Adrenal gland (tissue), 5 donors: ENCODE measurements at regions not wholly inside any gene's neighbourhood (a gene's known extent, or its start where the extent isn't known, plus 50 kb on each side); places are given as distances from the start of the nearest gene placed in this dataset.

Experiments
- POLR2A ChIP-seq, 2 donors: fragments of 450-650 bp; IDR thresholded peaks; one replicate each; pipeline ENCODE4 v1.6.1; 2017; ENCODE audit warnings: antibody characterized with exemption in 2 of 2, mild to moderate bottlenecking in 2 of 2, moderate library complexity in 1 of 2
- TF ChIP-seq, protein P1 (sequence below), 6 experiments: fragments of 450-650 bp in 4 of 6; fragments of 200-600 bp in 2 of 6; sonication (generic) in 1 of 6; IDR thresholded peaks; 1 replicate in 5 of 6; 2 replicates in 1 of 6; pipeline versions ENCODE4 v1.5.1 to v1.8.0; 2016 to 2021; ENCODE audit warnings: antibody characterized with exemption in 6 of 6, mild to moderate bottlenecking in 2 of 6, moderate library complexity in 1 of 6
- donor health status: DM: no; HTN: no; CAD: no.

GRCh38 chr3:181930105-181930504 lies 218.4 kb downstream of the SOX2 start:
- TF ChIP-seq, protein P1, sequence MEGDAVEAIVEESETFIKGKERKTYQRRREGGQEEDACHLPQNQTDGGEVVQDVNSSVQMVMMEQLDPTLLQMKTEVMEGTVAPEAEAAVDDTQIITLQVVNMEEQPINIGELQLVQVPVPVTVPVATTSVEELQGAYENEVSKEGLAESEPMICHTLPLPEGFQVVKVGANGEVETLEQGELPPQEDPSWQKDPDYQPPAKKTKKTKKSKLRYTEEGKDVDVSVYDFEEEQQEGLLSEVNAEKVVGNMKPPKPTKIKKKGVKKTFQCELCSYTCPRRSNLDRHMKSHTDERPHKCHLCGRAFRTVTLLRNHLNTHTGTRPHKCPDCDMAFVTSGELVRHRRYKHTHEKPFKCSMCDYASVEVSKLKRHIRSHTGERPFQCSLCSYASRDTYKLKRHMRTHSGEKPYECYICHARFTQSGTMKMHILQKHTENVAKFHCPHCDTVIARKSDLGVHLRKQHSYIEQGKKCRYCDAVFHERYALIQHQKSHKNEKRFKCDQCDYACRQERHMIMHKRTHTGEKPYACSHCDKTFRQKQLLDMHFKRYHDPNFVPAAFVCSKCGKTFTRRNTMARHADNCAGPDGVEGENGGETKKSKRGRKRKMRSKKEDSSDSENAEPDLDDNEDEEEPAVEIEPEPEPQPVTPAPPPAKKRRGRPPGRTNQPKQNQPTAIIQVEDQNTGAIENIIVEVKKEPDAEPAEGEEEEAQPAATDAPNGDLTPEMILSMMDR (IDR thresholded peaks at IDR 0.05) = no peak
- no peak for TF ChIP-seq POLR2A (IDR thresholded peaks at IDR 0.05)
